ENCODE measurements at regions not wholly inside any gene's neighbourhood (a gene's known extent, or its start where the extent isn't known, plus 50 kb on each side); places are given as distances from the start of the nearest gene placed in this dataset.

- no peak for TF ChIP-seq CTCF (IDR thresholded peaks at IDR 0.05; ENCODE audit: insufficient read depth, low read depth, low read length)
- no peak for DNase-seq (ENCODE audit: low read depth)
These were observed 115.9 kb upstream of the LPP start for GRCh38 chr3:188037965-188038581.

GRCh38 chr3:188041193-188041592, 112.8 kb upstream of the LPP start:
- TF ChIP-seq CTCF (IDR thresholded peaks at IDR 0.05; ENCODE audit: insufficient read depth, low read depth, low read length) = no peak
- no peak overlapping the region for H3K4me3 ChIP-seq (ENCODE audit: low read depth, low read length)
- no peak for DNase-seq (ENCODE audit: low read depth)

More at GRCh38 chr3:188037965-188038581, 115.9 kb upstream of the LPP start:
- H3K4me3 ChIP-seq (ENCODE audit: low read depth, low read length) = no peak overlapping the region

GRCh38 chr3:188041895-188042294, 112.1 kb upstream of the LPP start:
- DNase-seq (ENCODE audit: low read depth) = no peak
- no peak for TF ChIP-seq CTCF (IDR thresholded peaks at IDR 0.05; ENCODE audit: insufficient read depth, low read depth, low read length)
- no peak overlapping the region for H3K4me3 ChIP-seq (ENCODE audit: low read depth, low read length)

- no peak overlapping the region for H3K4me3 ChIP-seq (ENCODE audit: low read depth, low read length)
- DNase-seq (ENCODE audit: low read depth) = no peak
- TF ChIP-seq CTCF (IDR thresholded peaks at IDR 0.05; ENCODE audit: insufficient read depth, low read depth, low read length) = no peak
These were observed 111.5 kb upstream of the LPP start for GRCh38 chr3:188042466-188042865.

GRCh38 chr3:188043891-188044290, 110.1 kb upstream of the LPP start:
- H3K4me3 ChIP-seq (ENCODE audit: low read depth, low read length) = no peak overlapping the region
- DNase-seq (ENCODE audit: low read depth) = no peak
- no peak for TF ChIP-seq CTCF (IDR thresholded peaks at IDR 0.05; ENCODE audit: insufficient read depth, low read depth, low read length)

GRCh38 chr3:188046561-188047211, 107.3 kb upstream of the LPP start:
- TF ChIP-seq CTCF (IDR thresholded peaks at IDR 0.05; ENCODE audit: insufficient read depth, low read depth, low read length) = no peak
- no peak overlapping the region for H3K4me3 ChIP-seq (ENCODE audit: low read depth, low read length)
- DNase-seq (ENCODE audit: low read depth) = peak; percentile 19

Measured in fibroblast of villous mesenchyme (primary cell).